ENCODE measurements at regions not wholly inside any gene's neighbourhood (a gene's known extent, or its start where the extent isn't known, plus 50 kb on each side); places are given as distances from the start of the nearest gene placed in this dataset.

DNA sequence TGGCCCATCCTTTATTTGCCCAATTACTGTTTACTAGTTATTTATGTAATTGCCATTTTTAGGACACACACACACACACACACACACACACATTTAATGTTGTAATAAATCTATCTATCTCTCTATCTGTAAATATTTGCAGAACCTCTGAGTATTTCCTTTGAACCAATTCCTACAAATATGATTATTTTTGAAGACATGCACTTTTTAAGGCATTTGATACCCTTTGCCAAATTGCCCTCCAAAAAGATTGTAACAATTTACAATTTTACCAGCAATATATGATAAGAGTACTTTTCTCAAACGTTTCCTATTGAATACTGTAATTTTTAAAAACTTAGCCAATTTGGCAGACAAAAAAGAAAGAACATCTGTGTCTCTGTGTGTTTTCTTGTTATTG is 143.8 kb upstream of the FOXF1 start:
- no peak for DNase-seq (ENCODE audit: low spot score)

DNA sequence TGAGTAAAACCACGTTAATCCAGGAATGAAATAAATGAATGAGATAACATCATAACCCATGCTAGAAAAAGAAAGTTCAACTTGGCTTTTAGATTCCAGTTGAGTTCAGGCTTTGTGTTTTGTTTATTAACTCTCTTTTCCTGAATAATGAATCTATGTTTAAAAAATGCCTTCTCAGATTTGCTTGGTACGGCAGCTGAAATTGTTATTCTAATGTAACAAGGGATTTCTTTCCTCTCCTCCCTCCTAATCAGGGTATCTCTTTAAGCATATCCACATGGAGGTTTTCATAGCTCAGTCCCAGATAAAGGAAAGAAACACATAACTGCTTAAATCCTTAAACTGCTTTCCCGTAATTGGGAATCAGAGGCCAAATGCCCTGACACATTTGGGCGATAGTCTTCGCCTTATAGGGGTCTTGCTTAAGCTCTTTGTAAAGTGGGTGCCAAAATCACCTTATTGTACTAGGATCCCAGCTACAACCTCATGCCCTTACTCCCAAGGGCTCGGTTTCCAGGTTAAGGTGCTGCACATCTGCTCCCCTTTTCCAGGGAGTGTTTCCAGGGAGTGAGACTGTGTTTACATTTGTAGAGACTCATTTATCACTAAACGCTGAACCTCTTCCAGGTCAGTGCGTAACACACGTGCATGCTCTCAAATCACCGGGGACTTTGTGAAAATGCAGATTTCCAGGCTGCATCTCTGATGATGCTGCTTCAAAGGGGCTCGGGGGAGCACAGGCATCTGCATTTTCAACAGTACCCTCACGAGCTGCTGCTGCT is 142.8 kb upstream of the FOXF1 start:
- DNase-seq (ENCODE audit: low spot score) = no peak

DNA sequence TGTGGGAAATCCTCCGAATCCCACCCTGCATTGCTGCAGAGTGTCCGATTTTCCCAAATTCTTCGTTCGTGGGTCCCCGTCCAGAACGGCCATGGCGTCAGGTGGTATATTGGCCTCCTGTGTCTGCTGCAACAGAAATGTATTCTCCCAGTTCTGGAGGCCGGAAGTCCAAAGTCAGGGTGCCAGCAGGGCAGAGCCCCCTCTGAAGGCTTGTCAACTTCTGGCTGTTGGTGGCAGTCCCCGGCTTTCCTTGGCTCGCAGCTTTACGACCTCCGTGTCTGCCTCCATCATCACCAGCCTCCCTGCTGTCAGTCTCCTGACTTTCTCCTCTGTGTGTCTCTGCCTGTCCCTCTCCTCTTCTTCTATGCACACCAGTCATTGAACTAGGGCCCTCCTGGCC is 142.1 kb upstream of the FOXF1 start:
- DNase-seq (ENCODE audit: low spot score) = no peak

DNA sequence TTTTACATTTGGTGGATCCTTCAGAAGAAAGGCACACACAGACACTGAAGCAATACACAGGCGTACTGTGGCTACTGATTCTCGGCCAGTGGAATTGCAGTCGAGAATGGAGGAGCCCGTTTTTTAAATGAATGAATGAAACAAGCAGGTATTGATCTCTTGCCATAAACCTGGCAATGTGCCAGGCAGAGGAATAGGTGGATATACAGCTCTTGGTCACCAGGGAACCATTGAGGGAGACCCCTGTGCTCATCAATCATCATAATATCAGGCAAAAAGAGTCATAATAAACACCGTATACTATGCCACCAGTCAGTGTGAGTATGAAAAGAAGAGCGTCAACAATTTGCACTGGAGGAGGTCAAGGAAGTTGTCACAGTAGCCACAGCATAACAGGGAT is 140.3 kb upstream of the FOXF1 start:
- no peak for DNase-seq (ENCODE audit: low spot score)

DNA sequence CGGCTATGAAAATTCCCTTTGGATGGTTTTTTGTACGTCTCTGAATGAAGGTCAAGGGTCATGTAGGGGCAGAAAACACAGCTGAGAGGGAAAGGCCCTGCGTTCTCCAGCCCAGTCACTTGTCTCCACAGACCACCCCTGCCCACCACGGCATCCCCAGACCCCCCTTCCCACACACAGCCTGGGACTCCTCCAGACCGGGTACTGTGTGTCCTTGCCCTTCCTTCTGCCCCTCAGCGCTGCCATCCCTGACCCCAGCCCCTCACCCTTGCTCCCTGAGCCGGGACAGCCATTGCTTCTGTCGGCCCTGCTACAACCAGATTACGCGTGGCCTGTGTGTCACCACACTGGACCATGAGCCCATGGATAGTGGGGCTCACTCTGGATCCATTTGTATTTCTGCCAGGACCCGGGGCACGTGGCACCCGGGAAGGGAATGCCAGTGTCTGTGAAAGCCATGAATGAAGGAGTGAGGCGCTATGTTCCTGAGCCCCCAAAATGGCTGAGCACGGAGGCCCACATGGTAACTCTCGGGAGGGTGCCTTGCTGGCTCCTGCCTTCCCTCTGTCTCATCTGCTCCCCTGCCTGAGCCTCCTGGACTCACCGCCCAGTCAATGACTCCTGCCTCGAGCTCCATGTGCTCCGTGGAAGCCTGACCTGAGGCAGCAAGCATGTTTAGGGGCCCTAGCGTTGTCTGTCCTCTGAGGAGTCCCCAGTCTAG is 139.1 kb upstream of the FOXF1 start:
- DNase-seq (ENCODE audit: low spot score) = no peak

DNA sequence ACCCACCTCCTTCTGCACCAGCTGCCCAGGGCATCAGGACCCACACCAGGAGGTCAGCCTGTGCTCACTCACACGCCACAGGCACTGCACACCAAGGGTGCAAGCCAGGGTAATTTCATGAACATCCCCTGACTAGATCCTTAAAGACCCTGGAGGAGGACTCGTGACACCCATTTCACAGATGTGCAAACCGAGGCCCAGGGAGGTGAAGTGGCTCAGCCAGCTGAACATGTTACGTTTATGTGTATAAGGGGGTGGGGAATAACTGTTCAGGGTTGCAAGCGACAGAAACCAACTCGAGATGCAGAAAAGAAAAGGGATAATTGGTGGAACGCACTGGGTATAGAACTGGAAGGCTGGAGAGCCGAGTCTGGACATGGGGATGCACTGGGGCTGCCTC is 138.1 kb upstream of the FOXF1 start:
- no peak for DNase-seq (ENCODE audit: low spot score)

DNA sequence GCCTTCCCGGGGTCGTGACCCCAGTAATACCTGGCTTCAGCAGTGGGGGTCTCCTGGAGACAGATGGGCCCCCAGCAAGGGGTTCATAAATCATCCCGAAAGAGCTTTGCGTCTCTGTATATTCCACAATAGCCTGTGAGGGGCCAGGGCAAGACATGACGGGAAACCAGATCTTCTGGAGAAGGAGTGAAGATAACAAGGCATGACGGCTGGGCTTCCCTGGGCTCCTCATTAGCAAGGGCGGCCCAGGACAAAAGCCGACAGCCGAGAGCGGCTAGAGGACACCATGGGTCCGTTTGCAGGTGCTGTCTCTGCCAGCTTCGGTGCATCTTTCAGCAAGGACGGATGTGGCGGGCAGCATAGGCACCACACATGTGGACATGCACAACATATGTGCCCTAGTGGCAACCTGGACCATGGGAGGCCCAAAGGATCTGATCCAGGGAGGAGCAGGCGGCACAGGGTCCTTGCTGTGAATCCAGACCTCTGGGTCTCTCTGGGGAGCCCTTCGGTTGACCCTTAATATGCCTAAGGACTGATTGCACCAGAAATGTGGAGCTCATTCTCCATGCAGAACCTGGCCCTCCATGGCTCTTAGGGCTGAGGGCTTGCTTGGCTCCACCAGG is 136.9 kb upstream of the FOXF1 start:
- DNase-seq (ENCODE audit: low spot score) = no peak

DNA sequence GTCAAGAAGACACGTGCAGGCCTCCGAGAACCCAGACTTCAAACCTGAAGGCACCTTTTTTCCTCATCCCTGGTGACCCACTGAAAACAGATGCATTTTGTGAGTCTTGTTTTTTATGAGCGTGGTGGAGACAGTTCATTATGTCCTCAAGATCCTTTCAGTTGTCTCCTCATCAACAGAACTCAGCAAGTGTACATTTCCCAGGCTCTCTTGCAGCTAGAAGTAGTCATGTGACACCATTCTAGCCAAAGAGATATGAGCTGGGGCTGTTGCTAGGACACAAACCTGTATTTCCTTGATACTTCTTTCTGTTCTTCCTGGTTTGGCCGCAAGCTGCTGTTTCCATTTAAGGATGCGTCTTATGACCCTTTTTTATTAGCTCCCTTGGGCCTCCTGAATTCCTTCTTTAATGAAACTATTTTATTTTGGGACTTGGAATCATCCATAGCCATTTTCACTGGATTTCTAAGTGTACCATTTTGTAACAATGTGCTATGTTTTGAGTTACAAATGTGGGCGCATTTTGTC is 135.7 kb upstream of the FOXF1 start:
- no peak for DNase-seq (ENCODE audit: low spot score)

DNA sequence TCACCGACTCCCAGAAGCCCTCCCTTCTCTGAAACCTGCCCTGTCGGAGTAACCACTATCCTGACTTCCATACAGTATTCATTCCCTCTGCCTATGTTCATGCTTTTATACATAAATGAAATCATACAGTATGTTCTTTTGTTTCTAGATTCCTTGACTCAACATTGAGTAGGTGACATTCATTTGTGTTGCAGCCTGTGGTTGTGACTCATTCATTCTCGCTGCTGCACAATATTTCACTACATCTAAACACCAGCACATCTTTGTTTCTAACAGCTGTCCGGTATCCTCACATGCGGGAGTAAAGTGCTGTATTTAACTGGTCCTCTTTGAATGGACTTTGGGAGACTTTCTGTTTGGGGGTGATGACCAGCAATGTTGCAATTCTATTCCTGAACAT is 135.0 kb upstream of the FOXF1 start:
- DNase-seq (ENCODE audit: low spot score) = no peak

DNA sequence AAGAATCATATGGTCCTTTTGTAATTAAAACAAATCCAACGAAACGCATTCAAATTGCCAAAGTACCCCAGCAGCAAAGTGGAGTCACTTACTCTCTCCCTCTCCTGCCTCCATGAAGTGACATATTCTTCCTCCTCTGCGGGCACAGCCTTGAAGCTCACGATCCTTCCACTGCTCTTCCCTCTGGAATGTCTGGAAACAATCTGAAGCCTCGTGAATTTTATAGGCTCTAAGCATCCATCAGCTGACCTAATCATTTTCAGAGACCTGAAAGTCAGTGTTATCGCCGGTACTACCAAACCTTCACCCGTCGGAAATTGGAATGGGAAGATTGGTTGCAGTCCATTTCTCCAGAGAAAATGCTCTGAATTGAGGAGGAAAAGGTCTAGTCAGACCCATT is 134.5 kb upstream of the FOXF1 start:
- no peak for DNase-seq (ENCODE audit: low spot score)

DNA sequence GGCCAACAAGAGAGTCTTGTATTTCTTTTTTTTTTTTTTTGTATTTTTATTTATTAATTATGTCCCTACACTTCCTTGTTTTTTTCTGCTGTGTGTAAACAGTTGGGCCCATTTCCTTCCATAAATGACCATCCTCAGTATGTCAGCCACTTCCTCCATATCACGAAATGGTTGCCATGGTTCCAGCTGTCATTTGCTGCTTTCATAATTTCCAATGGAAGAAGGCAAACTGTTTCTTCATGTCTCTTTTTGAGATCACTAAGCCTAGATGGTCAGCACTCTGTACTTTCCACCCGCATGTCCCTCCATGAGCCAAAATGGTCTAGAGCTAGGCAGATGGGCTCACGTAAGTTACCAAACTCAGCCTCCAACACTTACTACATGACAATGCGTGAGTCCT is 133.5 kb upstream of the FOXF1 start:
- DNase-seq (ENCODE audit: low spot score) = no peak

DNA sequence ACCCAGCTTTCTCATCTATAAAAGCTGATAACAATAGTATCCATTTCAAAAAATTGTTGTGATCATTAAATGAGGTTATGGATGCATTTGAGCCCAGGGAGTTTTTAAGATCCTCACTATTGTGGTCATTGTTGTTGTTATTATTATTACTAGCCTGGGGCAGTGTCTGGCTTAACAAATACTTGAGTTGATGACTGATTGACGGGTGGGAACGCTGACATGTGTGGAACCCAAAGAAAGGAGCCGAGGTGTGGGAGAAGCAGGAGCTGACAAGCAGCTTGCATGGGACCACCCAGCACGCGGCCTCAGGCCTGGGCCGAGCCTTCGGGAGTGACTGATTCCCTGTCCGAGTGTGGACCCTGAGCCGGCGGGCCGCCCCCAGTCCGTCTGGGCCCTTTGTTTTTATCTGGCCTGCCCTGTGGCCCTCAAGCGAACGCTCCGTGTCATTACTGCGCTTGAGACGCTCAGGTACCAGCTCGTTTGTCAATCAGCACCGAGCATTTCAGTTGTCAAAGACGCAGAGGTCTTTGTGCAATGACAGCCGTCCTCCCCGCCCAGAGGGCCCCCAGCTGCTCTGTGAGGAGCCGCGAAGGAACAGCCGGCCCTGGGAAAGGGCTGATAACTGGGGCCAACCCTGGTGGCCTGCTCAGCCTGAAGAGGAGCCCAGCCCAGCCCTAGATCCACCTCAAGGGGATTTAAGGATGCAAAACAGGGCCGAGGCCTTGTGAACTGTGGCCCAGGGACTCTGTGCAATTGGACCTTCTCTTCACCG is 132.9 kb upstream of the FOXF1 start:
- no peak for DNase-seq (ENCODE audit: low spot score)

DNA sequence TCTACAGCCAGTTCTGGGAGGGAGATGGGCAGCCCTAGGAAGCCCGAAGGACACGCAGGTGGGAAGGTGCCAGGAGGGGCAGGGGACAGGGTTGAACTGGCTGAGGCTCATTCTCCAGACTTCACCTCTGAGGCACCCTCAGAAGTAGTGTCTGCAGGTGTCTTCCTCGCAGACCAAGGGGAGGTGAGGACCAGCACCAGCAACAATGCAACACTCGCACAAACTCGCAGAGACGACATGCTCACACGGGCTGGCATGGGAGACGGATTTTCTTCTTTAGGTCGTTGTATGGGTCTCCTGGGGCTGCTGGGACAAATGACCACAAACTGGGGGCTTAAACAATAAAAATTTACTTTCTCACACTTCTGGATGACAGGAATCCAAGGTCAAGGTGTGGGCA is 132.2 kb upstream of the FOXF1 start:
- DNase-seq (ENCODE audit: low spot score) = no peak

DNA sequence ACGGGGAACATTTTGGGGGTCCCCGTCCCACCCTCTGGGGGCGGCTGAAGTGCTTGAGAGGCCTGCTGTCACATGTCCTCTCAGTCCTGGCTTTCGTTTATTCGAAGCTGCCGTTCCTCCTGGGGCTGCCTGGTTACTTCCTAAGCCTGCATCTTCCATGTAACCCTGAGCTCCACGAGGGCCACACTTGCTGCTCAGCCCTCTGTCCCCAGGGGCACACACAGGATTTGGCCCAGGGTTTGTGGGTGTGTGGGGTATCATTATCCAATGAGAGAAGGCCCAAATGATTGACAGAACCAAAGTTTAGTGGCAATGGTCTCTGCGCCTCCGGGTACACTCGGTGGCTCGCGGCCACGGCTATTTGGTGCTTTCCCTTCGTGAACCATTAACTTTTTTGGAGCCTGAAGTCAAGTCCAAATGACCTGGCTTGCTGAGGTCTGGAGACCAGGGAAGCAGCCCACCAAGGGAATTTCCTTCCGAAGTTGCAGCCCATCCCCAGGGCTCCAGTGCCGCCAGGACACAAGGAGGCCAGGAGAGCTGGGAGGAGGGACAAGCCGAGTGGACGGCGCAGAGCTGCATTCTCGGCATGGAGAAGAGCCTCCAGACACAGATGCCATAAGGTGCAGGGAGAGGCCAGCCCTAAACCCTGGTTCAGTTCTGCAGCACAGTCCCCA is 131.4 kb upstream of the FOXF1 start:
- no peak for DNase-seq (ENCODE audit: low spot score)

DNA sequence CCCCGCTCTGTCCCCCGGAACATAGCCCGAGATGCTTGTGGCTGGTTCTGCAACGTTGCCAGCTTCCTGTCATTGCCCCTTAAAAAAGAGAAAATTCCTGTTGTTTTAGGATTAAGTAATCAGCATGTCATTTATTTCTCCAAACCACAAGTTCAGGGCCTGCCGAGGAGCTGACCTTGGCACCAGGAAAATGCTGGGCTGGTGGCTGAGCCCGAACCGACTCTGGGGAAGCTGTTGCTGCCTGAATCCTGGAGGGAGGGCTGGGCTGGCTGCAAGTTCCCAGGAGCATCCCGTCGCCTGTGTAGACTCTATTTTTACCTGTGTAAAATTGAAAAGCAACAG is 130.9 kb upstream of the FOXF1 start:
- no peak for DNase-seq (ENCODE audit: low spot score)

DNA sequence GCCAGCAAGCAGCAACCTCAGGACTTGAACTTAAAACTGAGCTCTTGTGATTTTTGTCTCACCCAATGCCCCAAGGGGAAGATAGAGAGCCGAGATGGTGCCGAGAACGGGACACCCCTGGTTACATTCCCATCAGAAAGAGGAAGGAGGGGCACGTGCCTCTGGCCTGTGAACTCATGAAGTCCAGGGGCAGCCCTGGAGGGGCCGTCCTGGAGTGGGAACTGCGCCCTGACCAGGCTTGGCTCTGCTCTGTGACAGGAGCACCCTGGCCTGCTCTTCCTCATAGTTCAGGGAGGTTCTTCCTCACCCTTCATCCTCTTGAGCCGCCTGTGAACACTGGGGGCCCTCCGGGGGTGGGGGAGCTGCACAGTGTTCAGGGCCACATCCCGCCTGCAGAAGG is 130.3 kb upstream of the FOXF1 start:
- DNase-seq (ENCODE audit: low spot score) = no peak

DNA sequence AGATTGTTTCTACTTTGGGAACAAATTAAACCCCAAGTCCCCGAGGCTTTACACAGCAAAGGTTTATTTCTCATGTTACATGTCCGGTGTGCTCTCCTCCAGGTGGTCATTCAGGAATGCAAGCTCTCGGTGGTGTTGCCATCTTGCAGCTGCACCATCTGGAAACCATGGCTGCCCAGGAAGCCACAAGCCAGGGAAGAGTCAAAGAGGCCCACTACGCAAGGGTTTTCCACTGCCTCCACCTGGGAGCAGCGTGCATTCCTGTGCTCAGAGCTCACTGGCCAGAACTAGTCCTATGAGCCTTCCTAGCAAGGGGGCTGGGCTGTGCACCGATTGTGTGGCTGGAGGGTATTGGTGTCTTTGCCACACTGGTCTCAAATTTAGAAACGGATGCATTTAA is 128.8 kb upstream of the FOXF1 start:
- DNase-seq (ENCODE audit: low spot score) = no peak

DNA sequence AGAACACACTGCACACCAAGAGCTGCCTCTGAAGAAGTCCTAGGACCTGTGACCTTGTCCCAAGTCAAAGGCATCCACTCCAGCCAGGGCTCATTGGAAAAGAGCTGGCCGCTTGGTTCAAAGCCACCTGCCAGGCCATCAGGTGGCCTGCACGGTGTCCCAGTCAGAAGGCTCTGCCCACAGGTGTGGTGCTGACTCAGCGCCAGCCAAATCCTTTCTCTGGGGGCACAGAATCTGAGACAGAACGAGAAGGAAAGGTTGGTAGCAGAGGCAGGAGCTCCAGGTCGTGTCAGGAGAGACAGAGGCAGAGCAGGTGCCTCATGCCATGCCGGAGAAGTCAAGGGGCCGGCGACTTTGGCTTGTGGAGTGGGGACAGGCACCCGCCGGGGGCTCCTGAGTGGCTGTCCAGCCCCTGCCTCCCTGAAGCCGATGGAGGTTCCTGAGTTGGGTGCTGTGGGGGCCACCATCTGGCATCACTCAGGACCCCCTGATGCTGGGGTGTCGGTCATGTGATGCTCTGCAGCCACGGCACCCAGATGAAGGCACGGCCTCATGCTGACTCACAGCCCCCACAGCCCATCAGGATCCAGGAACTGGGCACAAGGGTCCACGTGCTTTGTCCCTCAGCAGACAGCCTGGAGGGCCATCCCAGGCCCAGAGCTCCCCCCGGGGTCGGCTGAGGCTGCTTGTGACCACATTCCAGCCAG is 128.1 kb upstream of the FOXF1 start:
- no peak for DNase-seq (ENCODE audit: low spot score)

DNA sequence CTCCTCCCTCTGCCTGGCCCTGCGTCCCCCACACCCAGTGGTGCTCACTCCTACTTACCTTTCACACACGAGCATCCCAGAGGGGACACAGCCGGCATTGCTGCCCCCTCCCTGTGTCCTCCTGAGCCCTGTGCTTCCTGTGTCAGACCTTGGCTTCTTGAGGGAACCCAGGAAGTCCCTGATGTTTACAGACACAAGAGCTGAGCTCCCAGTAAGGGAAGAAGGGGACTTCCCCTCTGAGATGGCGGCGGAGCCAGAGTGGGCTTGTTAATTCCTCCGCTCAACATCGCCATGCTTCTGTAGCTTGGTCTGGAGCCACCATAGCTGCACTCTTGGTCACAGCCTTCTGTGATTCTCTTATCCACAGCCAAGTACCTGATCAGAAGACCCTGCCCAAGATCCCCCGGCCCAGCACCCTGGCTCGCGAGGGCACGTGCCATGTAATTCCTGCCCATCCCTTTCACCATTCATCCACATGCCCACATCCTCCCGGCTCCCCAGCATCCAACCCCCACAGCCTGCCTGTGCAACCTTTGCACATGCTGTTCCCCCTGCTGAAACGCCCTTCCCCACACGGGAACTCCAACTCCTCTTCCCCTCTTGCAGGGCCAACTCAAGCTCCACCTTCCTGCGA is 127.4 kb upstream of the FOXF1 start:
- no peak for DNase-seq (ENCODE audit: low spot score)

DNA sequence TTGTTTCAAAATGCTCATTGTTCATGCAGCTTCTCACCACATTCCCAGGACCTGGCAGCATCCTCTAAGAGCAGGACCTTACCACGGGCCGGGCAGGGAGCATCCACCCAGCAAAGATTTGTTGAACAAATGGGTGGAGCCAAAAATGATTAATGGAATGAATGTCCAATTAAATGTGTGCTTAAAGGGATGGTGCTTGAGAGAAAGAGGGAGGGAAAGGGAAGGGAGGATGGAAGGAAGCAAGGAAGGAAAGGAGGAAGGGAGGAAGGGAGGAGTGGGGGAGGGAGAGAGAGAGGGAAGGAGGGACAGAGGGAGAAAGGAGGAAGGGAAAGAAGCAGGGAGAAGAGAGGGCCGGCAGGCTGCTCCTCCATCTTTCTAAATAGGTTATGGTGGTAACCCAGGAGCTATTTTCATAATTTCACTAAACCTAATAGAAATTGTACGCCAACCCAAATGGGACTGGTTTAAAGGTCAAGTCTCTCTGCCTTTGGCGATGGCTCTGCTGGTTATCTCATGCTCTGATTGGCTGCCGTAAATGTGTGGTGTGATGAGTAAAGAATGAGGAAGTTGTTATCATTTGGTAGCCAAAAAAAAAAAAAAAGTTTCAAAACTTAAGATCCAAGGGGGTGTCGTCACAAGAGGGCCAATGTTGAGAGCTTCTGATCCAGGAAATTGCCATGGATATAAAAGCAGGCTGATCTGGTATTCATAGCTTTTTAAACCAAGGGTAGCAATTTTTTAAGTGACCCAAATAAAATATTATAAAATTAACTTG is 126.7 kb upstream of the FOXF1 start:
- DNase-seq (ENCODE audit: low spot score) = peak; percentile 61
